ENCODE measurements at regions not wholly inside any gene's neighbourhood (a gene's known extent, or its start where the extent isn't known, plus 50 kb on each side); places are given as distances from the start of the nearest gene placed in this dataset.

DNA sequence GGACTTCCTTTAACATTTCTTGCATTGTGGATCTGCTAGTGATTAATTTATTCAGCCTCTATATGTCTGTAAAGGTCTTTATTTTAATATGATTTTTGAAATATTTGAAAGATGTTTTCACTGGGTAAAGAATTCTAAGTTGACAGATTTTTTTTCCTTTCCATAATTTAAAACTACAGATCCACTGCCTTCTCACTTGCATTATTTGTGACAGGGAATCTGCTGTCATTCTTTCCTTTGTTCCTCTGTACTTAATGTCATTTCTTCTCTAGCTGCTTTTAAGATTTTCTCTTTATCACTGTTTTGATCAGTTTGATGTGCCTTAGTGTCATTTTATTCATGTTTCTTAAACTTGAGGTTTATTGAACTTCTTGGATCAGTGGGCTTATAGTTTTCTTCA lies 159.9 kb downstream of the CYB561 start:
- TF ChIP-seq CTCF (conservative IDR thresholded peaks at IDR 0.05; ENCODE audit: low read length) (no peak), EZH2phosphoT487 (IDR thresholded peaks at IDR 0.05; ENCODE audit: borderline replicate concordance) (no peak)
